ENCODE measurements at regions not wholly inside any gene's neighbourhood (a gene's known extent, or its start where the extent isn't known, plus 50 kb on each side); places are given as distances from the start of the nearest gene placed in this dataset.

DNA sequence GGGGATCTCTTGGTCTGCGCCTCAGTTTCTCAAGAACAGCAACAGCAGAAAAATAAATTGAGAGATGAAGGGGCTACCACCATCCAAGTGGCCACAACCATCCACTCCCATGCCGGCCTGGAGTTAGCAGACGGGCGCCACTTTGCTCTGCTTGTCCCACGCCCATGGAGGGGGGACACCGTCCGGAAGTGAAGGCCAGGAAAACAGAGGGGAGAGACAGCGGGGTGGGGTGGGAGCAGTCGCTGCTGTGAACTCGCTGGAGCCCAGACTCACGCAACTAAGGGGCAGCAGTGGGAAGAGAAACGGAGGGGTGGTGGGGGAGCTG is 135.4 kb downstream of the KIF20B start:
- TF ChIP-seq, protein P1, sequence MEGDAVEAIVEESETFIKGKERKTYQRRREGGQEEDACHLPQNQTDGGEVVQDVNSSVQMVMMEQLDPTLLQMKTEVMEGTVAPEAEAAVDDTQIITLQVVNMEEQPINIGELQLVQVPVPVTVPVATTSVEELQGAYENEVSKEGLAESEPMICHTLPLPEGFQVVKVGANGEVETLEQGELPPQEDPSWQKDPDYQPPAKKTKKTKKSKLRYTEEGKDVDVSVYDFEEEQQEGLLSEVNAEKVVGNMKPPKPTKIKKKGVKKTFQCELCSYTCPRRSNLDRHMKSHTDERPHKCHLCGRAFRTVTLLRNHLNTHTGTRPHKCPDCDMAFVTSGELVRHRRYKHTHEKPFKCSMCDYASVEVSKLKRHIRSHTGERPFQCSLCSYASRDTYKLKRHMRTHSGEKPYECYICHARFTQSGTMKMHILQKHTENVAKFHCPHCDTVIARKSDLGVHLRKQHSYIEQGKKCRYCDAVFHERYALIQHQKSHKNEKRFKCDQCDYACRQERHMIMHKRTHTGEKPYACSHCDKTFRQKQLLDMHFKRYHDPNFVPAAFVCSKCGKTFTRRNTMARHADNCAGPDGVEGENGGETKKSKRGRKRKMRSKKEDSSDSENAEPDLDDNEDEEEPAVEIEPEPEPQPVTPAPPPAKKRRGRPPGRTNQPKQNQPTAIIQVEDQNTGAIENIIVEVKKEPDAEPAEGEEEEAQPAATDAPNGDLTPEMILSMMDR (IDR thresholded peaks at IDR 0.05) = no peak
- TF ChIP-seq RAD21 (conservative IDR thresholded peaks at IDR 0.05 in 1 of 2, IDR thresholded peaks at IDR 0.05 in 1 of 2) (no peak), KDM1A (IDR thresholded peaks at IDR 0.05; ENCODE audit: low read depth) (no peak), CEBPB (IDR thresholded peaks at IDR 0.05) (no peak), POLR2A (IDR thresholded peaks at IDR 0.05; ENCODE audit: low read length) (no peak), ESRRA (IDR thresholded peaks at IDR 0.05; ENCODE audit: borderline replicate concordance, low read length) (no peak), RARB (CRISPR knock-in tag; IDR thresholded peaks at IDR 0.05) (no peak), REST (IDR thresholded peaks at IDR 0.05) (no peak), JUN (IDR thresholded peaks at IDR 0.05) (no peak)
